Fibroblast of mammary gland (primary cell): ENCODE measurements at regions not wholly inside any gene's neighbourhood (a gene's known extent, or its start where the extent isn't known, plus 50 kb on each side); places are given as distances from the start of the nearest gene placed in this dataset.

Experiments
- DNase-seq: peaks from one replicate; pipeline ENCODE4 v3.0.0-alpha.2; 2010; ENCODE audit warnings: low read depth
- H3K4me3 ChIP-seq: 2 replicates; pipeline ENCODE4 v1.5.1; 2011; ENCODE audit warnings: low read depth, mild to moderate bottlenecking, low read length, moderate library complexity; ENCODE audit not compliant: control insufficient read depth
- CTCF ChIP-seq: conservative IDR thresholded peaks from 2 replicates; pipeline ENCODE4 v1.5.1; 2011; ENCODE audit warnings: low read depth, low read length, inconsistent platforms; ENCODE audit not compliant: control insufficient read depth, insufficient read depth

GRCh38 chr9:115192280-115192679 lies 74.3 kb upstream of the TNC start:
- H3K4me3 ChIP-seq: no peak overlapping the region
- no peak for TF ChIP-seq CTCF
- no peak for DNase-seq

- peak; percentile 46 for DNase-seq
- no peak for TF ChIP-seq CTCF
- no peak overlapping the region for H3K4me3 ChIP-seq
These were observed 75.0 kb upstream of the TNC start for GRCh38 chr9:115192835-115193525.

DNA sequence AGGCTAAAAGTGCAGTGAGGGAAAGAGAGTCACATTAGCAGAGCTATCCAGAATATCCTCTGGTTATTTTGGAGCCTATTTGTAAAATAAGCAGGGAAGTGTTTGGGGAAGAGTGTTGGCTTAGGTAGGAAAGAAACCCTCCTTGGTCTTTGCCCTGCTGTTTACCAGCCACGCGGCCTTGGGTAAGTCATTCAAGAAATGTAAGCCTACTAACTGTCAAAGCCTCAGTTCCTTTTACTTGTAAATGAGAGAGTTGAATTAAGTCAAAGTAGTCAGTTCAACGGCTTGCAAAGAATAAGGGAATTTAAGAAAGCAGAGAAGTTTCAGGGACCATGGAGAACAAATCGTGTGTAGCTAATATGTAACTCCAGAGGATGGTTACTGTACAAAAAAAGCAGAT lies 75.8 kb upstream of the TNC start:
- TF ChIP-seq CTCF: no peak
- H3K4me3 ChIP-seq: no peak overlapping the region
- no peak for DNase-seq

GRCh38 chr9:115194216-115194615 lies 76.3 kb upstream of the TNC start:
- DNase-seq: peak; percentile 79
- TF ChIP-seq CTCF: no peak
- H3K4me3 ChIP-seq: no peak overlapping the region

- DNase-seq: no peak
- TF ChIP-seq CTCF: no peak
- H3K4me3 ChIP-seq: no peak overlapping the region
These were observed 78.0 kb upstream of the TNC start for GRCh38 chr9:115195912-115196311.

DNA sequence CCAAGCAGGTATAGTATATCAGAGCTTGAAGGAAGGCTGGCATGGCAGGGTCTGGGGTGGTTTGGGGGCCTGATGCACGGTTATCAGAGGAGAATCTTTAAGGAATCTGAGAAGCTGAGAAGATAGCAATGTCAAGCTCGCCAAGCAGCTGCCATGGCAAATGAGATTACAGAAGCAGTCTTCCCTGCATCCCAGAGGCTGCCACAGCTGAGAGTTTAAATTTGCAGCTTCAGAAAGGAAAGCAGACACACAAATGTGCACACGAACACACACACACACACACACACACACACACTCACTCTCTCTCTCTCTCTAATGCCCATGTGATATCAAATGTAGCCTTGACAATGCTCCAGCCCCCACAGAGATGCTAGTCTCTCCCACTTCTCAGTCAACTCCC lies 79.0 kb upstream of the TNC start:
- TF ChIP-seq CTCF: no peak
- DNase-seq: no peak
- H3K4me3 ChIP-seq: no peak overlapping the region

GRCh38 chr9:115198001-115198400 lies 80.0 kb upstream of the TNC start:
- TF ChIP-seq CTCF: no peak
- H3K4me3 ChIP-seq: no peak overlapping the region
- DNase-seq: peak; percentile 82
